Lung (tissue), 11 donors: ENCODE measurements at regions not wholly inside any gene's neighbourhood (a gene's known extent, or its start where the extent isn't known, plus 50 kb on each side); places are given as distances from the start of the nearest gene placed in this dataset.

Experiments
- ATAC-seq: fragments of 200-7000 bp; cut with Tn5 transposase; one replicate; pipeline ENCODE4 v1.9.1; 2020; ENCODE audit warnings: moderate number of reproducible peaks; ENCODE audit not compliant: insufficient read depth, low FRiP score
- DNase-seq, 3 donors: peaks; one replicate each; pipeline ENCODE4 v3.0.0-alpha.2; 2013 to 2017
- H3K27ac ChIP-seq, 2 donors: one replicate each; pipeline ENCODE4 v1.5.1; 2013; ENCODE audit warnings: mild to moderate bottlenecking in 2 of 2, moderate library complexity in 2 of 2, control low read depth in 1 of 2, inconsistent platforms in 1 of 2, low read depth in 1 of 2, low read length in 1 of 2
- H3K27me3 ChIP-seq, 3 donors: one replicate each; pipeline ENCODE4 v1.5.1; 2013; ENCODE audit warnings: low read length in 2 of 3; ENCODE audit not compliant: control insufficient read depth in 3 of 3, insufficient read depth in 3 of 3
- H3K36me3 ChIP-seq, 4 donors: one replicate each; pipeline ENCODE4 v1.5.1; 2013; ENCODE audit warnings: low read length in 4 of 4, mild to moderate bottlenecking in 1 of 4, moderate library complexity in 1 of 4; ENCODE audit not compliant: control insufficient read depth in 4 of 4, insufficient read depth in 4 of 4
- H3K4me1 ChIP-seq, 5 donors: one replicate each; pipeline ENCODE4 v1.5.1; 2013; ENCODE audit warnings: low read length in 5 of 5, mild to moderate bottlenecking in 2 of 5, moderate library complexity in 1 of 5; ENCODE audit not compliant: control insufficient read depth in 5 of 5, insufficient read depth in 5 of 5
- H3K4me3 ChIP-seq: one replicate; pipeline ENCODE4 v1.5.1; 2013; ENCODE audit warnings: mild to moderate bottlenecking, control low read depth, moderate library complexity
- H3K9ac ChIP-seq, 2 donors: one replicate each; pipeline ENCODE4 v1.5.1; 2013; ENCODE audit warnings: low read length in 2 of 2, control low read depth in 1 of 2; ENCODE audit not compliant: insufficient read depth in 1 of 2
- H3K9me3 ChIP-seq, 4 donors: one replicate each; pipeline ENCODE4 v1.5.1; 2013; ENCODE audit warnings: low read length in 3 of 4, mild to moderate bottlenecking in 1 of 4, moderate library complexity in 1 of 4; ENCODE audit not compliant: control insufficient read depth in 4 of 4, insufficient read depth in 3 of 4
- WGBS, 2 donors: extraction: QIAGEN DNeasy Blood & Tissue Kit; methylation state at CpG; one replicate each; pipeline ENCODE4 v1.1.7; 2013; 5-methylcytosine and 5-hydroxymethylcytosine counted together
- TF ChIP-seq, protein P1 (sequence below): IDR thresholded peaks from 2 replicates; pipeline ENCODE4 v1.5.1; 2012; ENCODE audit warnings: mild to moderate bottlenecking; ENCODE audit errors: control extremely low read depth, extremely low read depth
- donor health status: control.
- donor health status: control.
- donor health status: Bipolar disorder and iron deficiency.
- donor health status: healthy.
- donor health status: DM: yes; HTN: yes; CAD: no.

DNA sequence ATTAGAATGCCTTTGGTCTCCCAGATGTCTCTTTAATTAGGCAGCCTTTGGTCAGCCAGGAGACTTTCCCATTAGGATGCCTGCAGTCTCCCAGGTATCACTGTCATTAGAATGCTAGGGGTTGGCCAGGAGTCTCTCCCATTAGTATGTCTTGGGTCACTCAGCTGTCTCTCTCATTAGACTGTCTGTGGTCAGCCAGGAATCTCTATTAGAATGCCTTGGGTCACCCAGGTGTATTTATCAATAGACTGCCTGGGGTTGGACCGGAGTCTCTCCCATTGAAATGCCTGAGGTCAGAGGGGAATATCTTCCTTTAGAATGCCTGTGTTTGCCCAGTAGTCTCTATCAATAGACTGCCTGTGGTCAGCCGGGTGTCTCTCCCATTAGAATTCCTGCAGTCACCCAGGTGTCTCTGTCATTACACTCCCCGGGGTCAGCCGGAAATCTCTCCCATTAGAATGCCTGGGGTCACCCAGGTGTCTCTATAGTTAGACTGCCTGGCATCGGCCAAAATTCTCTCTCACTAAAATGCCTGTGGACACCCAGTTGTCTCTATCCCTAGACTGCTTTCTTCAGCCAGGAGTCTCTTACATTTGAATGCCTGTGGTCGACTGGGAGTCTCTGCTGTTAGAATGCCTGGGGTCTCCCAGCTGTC lies 1460.3 kb downstream of the UQCRFS1 start:
- H3K4me3 ChIP-seq: no peak overlapping the region
- ATAC-seq (no peak), DNase-seq (no peak)
- no peaks in the 10 kb centered on the region for H3K36me3 ChIP-seq
- 88 to 98% methylated on average over 6 of the region's 6 CpGs for WGBS, 2 donors
- peaks cover 0 to 4% (median 1%) of the 10 kb centered on the region in 4 donors for H3K9me3 ChIP-seq
- H3K27me3 ChIP-seq: no peaks in the 10 kb centered on the region
- no peaks in the 10 kb centered on the region for H3K4me1 ChIP-seq
- H3K27ac ChIP-seq: no peak overlapping the region
- TF ChIP-seq, protein P1, sequence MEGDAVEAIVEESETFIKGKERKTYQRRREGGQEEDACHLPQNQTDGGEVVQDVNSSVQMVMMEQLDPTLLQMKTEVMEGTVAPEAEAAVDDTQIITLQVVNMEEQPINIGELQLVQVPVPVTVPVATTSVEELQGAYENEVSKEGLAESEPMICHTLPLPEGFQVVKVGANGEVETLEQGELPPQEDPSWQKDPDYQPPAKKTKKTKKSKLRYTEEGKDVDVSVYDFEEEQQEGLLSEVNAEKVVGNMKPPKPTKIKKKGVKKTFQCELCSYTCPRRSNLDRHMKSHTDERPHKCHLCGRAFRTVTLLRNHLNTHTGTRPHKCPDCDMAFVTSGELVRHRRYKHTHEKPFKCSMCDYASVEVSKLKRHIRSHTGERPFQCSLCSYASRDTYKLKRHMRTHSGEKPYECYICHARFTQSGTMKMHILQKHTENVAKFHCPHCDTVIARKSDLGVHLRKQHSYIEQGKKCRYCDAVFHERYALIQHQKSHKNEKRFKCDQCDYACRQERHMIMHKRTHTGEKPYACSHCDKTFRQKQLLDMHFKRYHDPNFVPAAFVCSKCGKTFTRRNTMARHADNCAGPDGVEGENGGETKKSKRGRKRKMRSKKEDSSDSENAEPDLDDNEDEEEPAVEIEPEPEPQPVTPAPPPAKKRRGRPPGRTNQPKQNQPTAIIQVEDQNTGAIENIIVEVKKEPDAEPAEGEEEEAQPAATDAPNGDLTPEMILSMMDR: no peak
- no peak overlapping the region for H3K9ac ChIP-seq

DNA sequence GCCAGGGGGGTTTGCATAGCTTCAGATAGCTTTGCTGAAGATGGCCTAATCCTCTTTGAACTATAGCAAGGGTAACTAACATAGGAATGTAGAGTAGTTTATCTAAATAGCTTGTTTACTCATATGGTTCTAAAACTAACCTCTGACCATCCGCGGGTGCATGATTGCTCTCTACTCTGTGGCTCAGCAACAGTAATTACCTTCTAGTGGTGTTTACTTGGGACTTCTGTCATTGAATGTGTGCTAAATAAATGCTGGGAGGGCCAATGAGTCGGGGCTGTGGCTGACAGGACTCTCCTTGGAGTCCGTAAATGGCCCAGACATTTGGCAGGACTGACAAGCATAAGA lies 1461.9 kb downstream of the UQCRFS1 start:
- TF ChIP-seq, protein P1: no peak
- Histone ChIP-seq H3K27ac (no peak overlapping the region), H3K9me3 (peaks cover 0 to 9% (median 4%) of the 10 kb centered on the region in 4 donors), H3K36me3 (peaks cover 0 to under 1% (median 0%) of the 10 kb centered on the region in 4 donors), H3K27me3 (no peaks in the 10 kb centered on the region), H3K9ac (no peak overlapping the region), H3K4me1 (peaks cover 0 to 6% (median 0%) of the 10 kb centered on the region in 5 donors), H3K4me3 (no peak overlapping the region)
- WGBS, 2 donors: 84 to 86% methylated on average over 4 of the region's 4 CpGs
- ATAC-seq (no peak), DNase-seq (no peak)

DNA sequence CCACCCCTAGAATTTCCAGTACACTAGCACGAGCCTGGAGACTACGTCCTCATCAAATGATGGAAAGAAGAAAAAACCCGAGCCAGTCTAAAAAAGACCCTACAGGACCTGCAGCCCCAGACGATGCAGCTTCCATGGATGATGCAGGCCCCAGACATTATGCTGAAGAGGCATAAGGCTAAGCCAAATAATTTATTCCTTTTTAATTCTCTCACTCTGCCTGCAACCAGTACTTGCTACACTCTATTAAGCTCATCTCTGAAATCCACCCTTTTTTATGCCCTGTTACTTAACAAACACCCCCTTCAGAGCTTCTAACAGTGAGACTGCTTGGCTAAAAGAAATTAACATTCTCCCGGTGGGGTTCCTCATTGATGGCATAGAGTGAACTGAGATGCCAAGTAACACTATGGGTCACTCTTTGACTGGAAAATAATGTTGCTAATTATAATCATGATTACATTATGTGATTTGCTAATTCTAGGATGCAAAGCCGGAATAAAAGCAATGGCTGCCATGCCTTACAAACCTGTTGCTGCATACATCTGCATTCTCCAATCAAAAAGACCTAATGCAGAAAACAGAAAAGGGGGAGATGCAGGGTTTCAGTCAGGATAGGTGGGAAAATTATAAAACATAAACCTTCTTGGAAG lies 1462.4 kb downstream of the UQCRFS1 start:
- TF ChIP-seq, protein P1: no peak
- no peak for DNase-seq
- peaks cover 0 to 6% (median 0%) of the 10 kb centered on the region in 5 donors for H3K4me1 ChIP-seq

More for the DNA sequence above, 1462.4 kb downstream of the UQCRFS1 start:
- no peak for ATAC-seq
- no peak overlapping the region for H3K4me3 ChIP-seq
- peaks cover 0 to 2% (median 0%) of the 10 kb centered on the region in 4 donors for H3K36me3 ChIP-seq
- no peaks in the 10 kb centered on the region for H3K27me3 ChIP-seq
- H3K9me3 ChIP-seq: peaks cover 0 to 9% (median 4%) of the 10 kb centered on the region in 4 donors
- H3K9ac ChIP-seq: no peak overlapping the region
- no peak overlapping the region for H3K27ac ChIP-seq
- WGBS, 2 donors: 88 to 95% methylated on average over 6 of the region's 6 CpGs
